IPS DF 19.7 (cell line): ENCODE measurements at regions not wholly inside any gene's neighbourhood (a gene's known extent, or its start where the extent isn't known, plus 50 kb on each side); places are given as distances from the start of the nearest gene placed in this dataset.
"Not testable (repeated sequence)": the region's sequence is repeated elsewhere in the genome, so short reads cannot be mapped to it uniquely, and the experiment has no call there.

Source experiments
- DNase-seq: peaks from one replicate; pipeline ENCODE4 v3.0.0-alpha.2; 2013; ENCODE audit warnings: low read depth, low spot score

DNA sequence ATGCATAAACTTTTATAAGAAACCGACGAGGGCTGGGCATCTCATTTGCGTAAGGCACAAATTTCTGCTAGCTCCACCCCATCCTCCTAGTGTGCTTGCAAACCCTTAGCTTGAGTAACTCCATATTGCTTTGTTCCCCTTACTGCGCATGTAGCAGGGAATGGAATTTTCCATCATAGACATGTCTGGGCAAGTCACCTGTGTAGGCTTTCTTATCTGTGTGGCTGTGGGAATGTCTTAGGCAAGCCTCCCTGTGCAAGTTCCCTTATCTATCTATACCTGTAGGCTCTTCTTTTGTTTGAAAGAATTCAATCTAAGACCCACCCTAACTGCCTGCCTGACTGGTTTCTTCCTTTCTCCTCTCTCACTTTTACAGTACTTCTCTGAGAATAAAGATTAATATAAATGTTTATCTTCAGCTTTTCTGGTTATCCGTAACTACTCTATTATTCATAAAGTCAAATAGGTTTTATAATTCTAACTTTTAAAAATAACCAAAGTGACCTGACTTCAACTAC is 217.6 kb upstream of the FIGN start:
- DNase-seq, result no peak

GRCh38 chr2:163951312-163951711 is 215.5 kb upstream of the FIGN start:
- DNase-seq, result no peak

- no peak for DNase-seq
These were observed 213.9 kb upstream of the FIGN start for GRCh38 chr2:163949693-163950092.

- no peak for DNase-seq
These were observed 208.5 kb upstream of the FIGN start for GRCh38 chr2:163944347-163944737.

DNA sequence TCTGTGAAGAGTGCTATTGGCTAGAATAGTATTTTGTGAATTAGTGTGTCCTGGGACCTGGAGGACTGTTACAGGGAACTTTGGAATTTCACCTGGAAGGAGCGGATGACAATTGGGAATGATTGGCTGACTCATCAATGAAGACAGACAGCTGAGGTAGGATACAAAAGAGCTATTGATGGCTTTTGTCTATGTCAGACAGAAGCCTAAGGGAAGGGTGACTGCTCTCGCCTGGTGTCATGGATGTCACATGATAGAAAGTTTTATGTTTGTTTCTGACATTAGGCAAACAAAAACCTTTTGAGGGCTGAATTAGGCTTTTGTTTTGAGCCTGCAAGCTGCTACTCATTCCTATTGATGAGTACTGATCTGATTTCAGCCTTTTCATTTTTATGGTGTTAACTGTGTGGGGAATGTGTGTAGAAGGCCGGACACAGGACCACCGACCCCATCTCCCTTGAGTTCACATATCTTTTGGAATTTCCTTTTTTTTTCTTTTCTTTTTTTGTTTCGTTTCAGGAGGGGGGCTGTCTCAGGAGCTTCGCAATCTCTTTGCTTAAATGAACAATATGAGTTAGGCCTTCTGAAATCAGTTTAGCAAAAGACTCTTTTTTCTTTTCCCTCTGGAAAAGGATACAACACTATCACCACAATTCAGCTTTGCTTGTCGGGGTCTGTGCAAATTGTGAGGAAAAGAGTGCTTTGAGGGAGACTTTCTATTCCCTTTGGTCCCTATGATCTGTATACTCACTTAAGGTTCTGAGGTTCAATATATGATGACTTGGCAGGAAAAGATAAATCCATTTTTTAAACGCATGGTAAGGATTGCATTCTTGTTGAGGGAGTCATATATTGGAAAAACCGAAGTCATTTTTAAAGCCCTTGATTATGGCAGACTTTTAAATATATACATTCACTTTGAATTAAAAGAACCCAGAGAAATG is 207.9 kb upstream of the FIGN start:
- DNase-seq, result no peak

DNA sequence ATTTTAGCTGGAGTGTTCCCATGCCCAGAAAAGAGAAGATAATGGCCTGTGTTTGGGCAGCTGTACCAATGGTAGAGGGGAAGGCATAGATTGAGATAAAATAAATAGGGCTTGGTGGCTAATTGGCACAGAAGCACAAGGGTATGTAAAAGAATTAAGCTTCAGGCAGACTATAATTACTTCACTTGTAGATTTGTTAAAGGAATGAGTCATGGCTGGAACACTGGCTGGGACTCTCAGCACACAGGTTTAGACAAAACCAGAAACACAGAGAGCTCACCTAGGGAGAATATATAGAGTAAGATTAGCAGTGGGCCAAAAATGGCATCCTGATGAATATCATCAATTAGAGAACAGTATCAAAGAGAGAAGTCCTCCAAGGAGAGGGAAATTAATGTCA is 198.3 kb upstream of the FIGN start:
- DNase-seq, result no peak

- no peak for DNase-seq
These were observed 183.9 kb upstream of the FIGN start for GRCh38 chr2:163919717-163920116.

DNA sequence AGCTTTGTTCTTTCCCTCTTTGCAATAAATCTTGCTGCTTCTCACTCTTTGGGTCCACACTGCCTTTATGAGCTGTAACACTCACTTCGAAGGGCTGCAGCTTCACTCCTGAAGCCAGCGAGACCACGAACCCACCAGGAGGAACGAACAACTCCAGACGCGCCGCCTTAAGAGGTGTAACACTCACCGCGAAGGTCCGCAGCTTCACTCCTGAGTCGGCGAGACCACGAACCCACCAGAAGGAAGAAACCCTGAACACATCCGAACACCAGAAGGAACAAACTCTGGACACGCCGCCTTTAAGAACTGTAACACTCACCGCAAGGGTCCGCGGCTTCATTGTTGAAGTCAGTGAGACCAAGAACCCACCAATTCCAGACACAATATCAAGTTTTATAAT is 178.7 kb upstream of the FIGN start:
- DNase-seq, result not testable (repeated sequence)

- not testable (repeated sequence) for DNase-seq
These were observed 177.7 kb upstream of the FIGN start for GRCh38 chr2:163913532-163913944.

GRCh38 chr2:163909411-163910080 is 173.7 kb upstream of the FIGN start:
- no peak for DNase-seq

DNA sequence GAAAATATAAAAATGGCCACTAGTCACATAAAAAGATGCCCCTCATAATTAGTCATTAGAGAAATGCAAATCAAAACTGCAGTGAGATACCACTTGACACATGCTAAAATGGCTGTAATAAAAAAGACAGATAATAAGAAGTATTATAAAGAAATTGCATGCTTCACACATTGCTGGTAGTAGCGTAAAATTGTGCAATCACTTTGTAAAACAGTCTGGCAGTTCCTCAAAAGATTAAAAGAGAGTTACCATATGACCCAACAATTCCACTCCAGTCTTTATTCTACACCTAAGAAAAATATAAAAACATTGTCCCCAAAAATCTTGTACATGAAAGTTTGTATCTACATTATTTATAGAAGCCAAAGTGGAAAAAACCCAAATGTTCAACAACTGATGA is 170.6 kb upstream of the FIGN start:
- no peak for DNase-seq

- DNase-seq, result no peak
These were observed 162.0 kb upstream of the FIGN start for GRCh38 chr2:163897799-163898198.

DNA sequence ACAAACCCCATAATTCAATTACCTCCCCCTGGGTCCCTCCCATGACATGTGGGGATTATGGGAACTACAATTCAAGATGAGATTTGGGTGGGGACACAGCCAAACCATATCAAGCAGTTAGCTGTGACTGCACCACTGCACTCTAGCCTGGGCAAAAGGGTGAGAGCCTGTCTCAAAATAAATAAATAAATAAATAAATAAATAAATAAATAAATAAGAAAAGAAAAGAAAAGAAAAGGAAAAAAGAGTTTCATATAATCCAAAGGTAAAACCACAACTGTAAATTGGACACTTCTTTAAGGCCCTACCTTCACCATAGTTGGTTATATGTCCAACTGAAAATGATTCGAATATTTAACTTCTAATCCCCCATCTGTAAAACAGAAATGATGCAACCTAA is 157.6 kb upstream of the FIGN start:
- DNase-seq, result not testable (repeated sequence)

GRCh38 chr2:163888591-163888990 is 152.8 kb upstream of the FIGN start:
- no peak for DNase-seq

GRCh38 chr2:163887182-163887581 is 151.4 kb upstream of the FIGN start:
- DNase-seq, result no peak

DNA sequence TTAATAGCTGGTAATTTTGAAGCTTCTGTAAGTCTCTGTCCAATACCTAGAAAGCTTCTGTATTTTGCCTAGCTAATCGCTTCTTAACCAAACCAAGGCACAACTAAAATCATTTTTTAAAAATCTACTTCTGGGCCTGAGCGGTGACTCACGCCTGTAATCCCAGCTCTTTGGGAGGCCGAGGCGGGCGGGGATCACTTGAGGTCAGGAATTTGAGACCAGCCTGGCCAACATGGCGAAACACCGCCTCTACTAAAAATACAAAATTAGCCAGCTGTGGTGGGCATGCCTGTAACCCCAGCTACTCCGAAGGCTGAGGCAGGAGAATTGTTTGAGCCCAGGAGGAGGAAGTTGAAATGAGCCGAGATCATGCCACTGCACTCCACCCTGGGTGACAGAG is 148.6 kb upstream of the FIGN start:
- no peak for DNase-seq

DNA sequence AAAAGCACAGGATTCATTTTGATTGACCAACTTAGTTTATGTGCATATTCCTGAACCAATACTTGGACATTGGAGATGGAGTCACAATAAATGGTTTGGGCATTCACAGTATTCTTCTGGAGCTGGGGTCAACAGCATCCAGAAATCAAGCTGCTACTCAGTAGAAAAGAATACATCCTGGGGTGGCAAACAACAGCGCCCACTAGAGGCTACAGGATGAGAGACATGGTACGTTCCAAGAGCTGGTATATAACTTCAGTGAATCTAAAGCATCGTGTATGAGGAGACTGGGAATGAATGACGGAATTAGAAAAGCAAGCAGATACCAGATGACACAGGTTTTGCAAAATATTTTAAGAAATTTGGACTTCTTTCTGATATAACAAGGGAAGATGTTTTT is 142.9 kb upstream of the FIGN start:
- DNase-seq, result peak; percentile 25

DNA sequence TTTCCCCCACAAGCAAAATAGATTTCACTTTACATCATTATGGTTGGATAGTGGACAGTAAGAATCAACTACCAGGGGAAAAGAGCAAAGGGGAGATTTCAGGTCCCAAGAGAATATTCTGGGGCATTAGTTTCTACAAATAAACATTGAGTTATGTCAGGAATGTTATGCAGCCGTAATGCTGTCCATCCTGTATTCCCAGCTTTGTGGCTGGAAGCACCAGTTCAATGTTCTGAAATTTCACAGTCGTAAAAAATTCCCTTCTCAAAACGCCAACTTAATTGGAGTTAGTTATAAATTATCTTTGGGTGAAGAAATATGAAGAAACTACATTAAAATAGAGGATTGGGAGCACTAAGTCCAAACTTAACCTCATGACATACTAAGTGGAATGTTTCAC is 141.5 kb upstream of the FIGN start:
- no peak for DNase-seq

DNA sequence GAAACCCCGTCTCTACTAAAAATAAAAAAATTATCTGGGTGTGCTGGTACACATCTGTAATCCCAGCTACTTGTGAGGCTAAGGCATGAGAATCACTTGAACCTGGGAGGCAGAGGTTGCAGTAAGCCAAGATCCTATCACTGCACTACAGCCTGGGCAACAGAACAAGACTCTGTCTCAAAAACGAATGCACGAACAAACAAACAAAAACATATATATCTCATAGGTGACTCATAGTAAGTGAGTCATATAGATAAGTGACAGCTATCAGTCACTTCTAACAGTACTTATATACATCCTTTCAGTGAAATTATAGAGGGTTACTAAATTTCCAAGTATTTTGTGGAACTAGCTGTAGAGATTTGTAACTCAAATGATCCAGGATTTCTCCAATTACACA is 127.3 kb upstream of the FIGN start:
- no peak for DNase-seq

- DNase-seq, result no peak
These were observed 124.1 kb upstream of the FIGN start for GRCh38 chr2:163859951-163860350.

GRCh38 chr2:163856941-163857340 is 121.1 kb upstream of the FIGN start:
- DNase-seq, result no peak

- DNase-seq, result no peak
These were observed 116.8 kb upstream of the FIGN start for GRCh38 chr2:163852616-163853015.
